ENCODE measurements at regions not wholly inside any gene's neighbourhood (a gene's known extent, or its start where the extent isn't known, plus 50 kb on each side); places are given as distances from the start of the nearest gene placed in this dataset.

DNA sequence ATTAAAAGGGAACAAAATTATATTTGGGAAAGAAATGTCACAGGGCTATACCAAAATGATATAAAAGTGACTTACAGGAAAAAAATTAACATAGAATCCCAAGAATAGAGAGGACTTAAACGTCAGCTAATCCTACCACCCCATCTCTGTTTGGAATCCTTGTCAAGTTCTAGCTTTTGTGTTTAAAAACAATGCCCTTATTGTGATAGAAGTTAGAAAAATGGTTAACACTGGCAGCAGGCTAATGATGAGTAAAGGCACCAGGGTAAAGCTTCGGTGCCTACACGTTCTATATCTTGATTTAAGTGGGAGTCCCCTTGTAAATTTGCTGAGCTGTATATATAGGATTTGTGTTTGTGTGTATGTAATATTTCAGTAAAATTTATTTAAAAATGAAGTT lies 453.3 kb upstream of the TENM4 start:
- TF ChIP-seq, protein P1, sequence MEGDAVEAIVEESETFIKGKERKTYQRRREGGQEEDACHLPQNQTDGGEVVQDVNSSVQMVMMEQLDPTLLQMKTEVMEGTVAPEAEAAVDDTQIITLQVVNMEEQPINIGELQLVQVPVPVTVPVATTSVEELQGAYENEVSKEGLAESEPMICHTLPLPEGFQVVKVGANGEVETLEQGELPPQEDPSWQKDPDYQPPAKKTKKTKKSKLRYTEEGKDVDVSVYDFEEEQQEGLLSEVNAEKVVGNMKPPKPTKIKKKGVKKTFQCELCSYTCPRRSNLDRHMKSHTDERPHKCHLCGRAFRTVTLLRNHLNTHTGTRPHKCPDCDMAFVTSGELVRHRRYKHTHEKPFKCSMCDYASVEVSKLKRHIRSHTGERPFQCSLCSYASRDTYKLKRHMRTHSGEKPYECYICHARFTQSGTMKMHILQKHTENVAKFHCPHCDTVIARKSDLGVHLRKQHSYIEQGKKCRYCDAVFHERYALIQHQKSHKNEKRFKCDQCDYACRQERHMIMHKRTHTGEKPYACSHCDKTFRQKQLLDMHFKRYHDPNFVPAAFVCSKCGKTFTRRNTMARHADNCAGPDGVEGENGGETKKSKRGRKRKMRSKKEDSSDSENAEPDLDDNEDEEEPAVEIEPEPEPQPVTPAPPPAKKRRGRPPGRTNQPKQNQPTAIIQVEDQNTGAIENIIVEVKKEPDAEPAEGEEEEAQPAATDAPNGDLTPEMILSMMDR (IDR thresholded peaks at IDR 0.05; ENCODE audit: low read depth, low read length, poor library complexity, severe bottlenecking) = no peak
- no peak for TF ChIP-seq EZH2phosphoT487 (IDR thresholded peaks at IDR 0.05; ENCODE audit: borderline replicate concordance, low read length)
